PC-3 (cell line): ENCODE measurements at regions not wholly inside any gene's neighbourhood (a gene's known extent, or its start where the extent isn't known, plus 50 kb on each side); places are given as distances from the start of the nearest gene placed in this dataset.

Experiments used
- CTCF ChIP-seq: fragments of 300-600 bp; sonication (generic); conservative IDR thresholded peaks from 2 replicates; pipeline ENCODE4 v1.5.1; 2017; ENCODE audit warnings: antibody characterized with exemption, low read depth, mild to moderate bottlenecking, low read length
- EZH2 ChIP-seq: fragments of 300-600 bp; sonication (generic); IDR thresholded peaks from one replicate; pipeline ENCODE4 v1.6.1; 2017; ENCODE audit warnings: antibody characterized with exemption, mild to moderate bottlenecking, low read length; ENCODE audit not compliant: unreplicated experiment
- EZH2phosphoT487 ChIP-seq: fragments of 300-600 bp; sonication (generic); IDR thresholded peaks from 2 replicates; pipeline ENCODE4 v1.6.1; 2018; ENCODE audit warnings: mild to moderate bottlenecking, antibody characterized with exemption, low read length, borderline replicate concordance

- TF ChIP-seq CTCF (no peak), EZH2 (no peak), EZH2phosphoT487 (no peak)
These were observed 132.3 kb upstream of the UMPS start for GRCh38 chr3:124597979-124598378.
